ENCODE measurements at regions not wholly inside any gene's neighbourhood (a gene's known extent, or its start where the extent isn't known, plus 50 kb on each side); places are given as distances from the start of the nearest gene placed in this dataset.

DNA sequence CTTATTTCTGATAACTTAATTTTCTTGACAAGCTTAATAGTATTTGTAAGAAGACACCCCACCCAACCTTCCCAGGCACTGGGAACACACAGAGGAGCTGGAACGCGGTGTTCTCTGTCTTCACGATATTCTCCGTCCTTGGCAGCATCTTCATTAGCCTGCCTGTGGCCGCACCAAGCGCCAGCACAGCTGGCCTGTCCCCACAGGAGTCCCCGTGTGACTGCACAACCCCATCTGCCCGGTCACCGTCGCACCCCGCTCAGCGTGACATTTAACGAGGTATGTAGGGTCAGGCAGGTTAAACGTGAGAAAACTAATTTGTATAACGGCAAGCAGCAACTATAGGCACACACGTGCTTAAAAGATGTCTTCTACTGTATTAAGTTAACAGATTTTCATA lies 293.3 kb downstream of the BRD1 start:
- no peak overlapping the region for H3K27ac ChIP-seq
- TF ChIP-seq POLR2A (IDR thresholded peaks at IDR 0.05) (no peak), CTCF (IDR thresholded peaks at IDR 0.05) (no peak)
- no peaks in the 10 kb centered on the region for H3K9me3 ChIP-seq (replicated peaks in 1 of 3)
- intact Hi-C loops (cut with DNase I), result no loop called here
- DNase-seq, result no peak
- H3K36me3 ChIP-seq (replicated peaks in 1 of 2), result no peaks in the 10 kb centered on the region
- 65 to 70% (median 68%) methylated on average over 15 to 16 of the region's 16 CpGs for WGBS, 4 donors
- no peak overlapping the region for H3K4me3 ChIP-seq
- no peaks in the 10 kb centered on the region for H3K4me1 ChIP-seq (replicated peaks in 1 of 2)
- H3K27me3 ChIP-seq, result no peaks in the 10 kb centered on the region

- WGBS, 4 donors, result 77 to 89% (median 82%) methylated on average over 14 to 19 of the region's 19 CpGs
- H3K27ac ChIP-seq, result no peak overlapping the region
- H3K4me3 ChIP-seq, result no peak overlapping the region
- no peaks in the 10 kb centered on the region for H3K4me1 ChIP-seq (replicated peaks in 1 of 2)
- DNase-seq, result no peak
- no peak for TF ChIP-seq POLR2A (IDR thresholded peaks at IDR 0.05)
- TF ChIP-seq CTCF (IDR thresholded peaks at IDR 0.05), result no peak
- H3K27me3 ChIP-seq, result no peaks in the 10 kb centered on the region
- intact Hi-C loops (cut with DNase I), result no loop called here
- no peaks in the 10 kb centered on the region for H3K9me3 ChIP-seq (replicated peaks in 1 of 3)
- no peaks in the 10 kb centered on the region for H3K36me3 ChIP-seq (replicated peaks in 1 of 2)
Observed at GRCh38 chr22:49533886-49534285, 293.8 kb downstream of the BRD1 start.

DNA sequence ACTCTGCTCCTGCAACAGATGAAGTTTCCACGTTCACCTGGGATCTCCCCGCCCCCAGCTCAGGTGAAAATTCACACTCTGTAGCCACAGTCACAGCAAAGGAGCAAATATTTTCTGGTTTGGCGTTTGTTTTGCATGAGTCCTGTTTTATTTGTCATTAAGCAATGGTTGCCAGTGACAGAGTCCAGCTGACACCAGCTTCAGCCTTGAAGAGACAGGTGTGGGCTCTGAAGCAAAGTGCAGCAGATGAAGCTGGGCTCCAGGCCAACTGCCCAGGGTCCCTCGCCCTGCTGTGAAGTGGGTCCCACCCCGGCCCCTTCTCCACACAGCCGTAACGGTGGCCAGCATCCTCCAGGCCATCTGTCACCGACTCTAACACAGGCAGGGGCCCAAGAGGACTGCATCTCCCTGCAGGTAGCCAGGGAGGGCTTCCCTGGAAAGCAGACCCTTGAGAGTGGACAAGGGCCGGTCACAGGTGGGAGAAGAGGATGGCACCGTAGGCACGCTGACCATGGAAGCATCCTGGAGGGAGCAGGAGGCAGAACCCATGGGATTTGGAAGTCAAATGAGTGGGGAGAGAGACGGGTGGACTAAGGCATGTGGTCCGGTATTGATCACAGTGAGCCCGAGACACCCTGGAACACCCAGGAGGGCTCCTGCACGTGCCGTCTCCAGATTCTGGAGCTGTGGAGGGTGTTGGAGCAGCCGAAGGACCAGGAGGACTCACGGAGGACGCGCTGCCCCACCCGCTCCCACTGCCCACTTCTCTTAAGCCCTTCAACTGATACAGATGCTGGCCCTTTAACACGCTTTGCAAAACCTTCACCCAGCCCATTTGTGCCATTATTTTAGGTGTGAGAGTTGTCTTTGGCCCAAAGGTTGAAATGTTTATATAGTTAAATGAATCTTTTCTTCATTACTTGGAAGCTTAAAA lies 294.5 kb downstream of the BRD1 start:
- no peaks in the 10 kb centered on the region for H3K36me3 ChIP-seq (replicated peaks in 1 of 2)
- intact Hi-C loops (cut with DNase I), result no loop called here
- WGBS, 4 donors, result 69 to 81% (median 77%) methylated on average over 15 to 22 of the region's 22 CpGs
- no peak for DNase-seq
- H3K9me3 ChIP-seq (replicated peaks in 1 of 3), result no peaks in the 10 kb centered on the region
- H3K27ac ChIP-seq, result no peak overlapping the region
- TF ChIP-seq CTCF (IDR thresholded peaks at IDR 0.05) (no peak), POLR2A (IDR thresholded peaks at IDR 0.05) (no peak)
- H3K4me1 ChIP-seq (replicated peaks in 1 of 2), result no peaks in the 10 kb centered on the region
- H3K27me3 ChIP-seq, result no peaks in the 10 kb centered on the region
- H3K4me3 ChIP-seq, result no peak overlapping the region

GRCh38 chr22:49531368-49531791 lies 296.3 kb downstream of the BRD1 start:
- TF ChIP-seq CTCF (IDR thresholded peaks at IDR 0.05), result no peak
- TF ChIP-seq POLR2A (IDR thresholded peaks at IDR 0.05), result no peak
- Histone ChIP-seq H3K4me3 (no peak overlapping the region), H3K9me3 (replicated peaks in 1 of 3) (no peaks in the 10 kb centered on the region), H3K27me3 (no peaks in the 10 kb centered on the region), H3K27ac (no peak overlapping the region), H3K36me3 (replicated peaks in 1 of 2) (no peaks in the 10 kb centered on the region), H3K4me1 (replicated peaks in 1 of 2) (no peaks in the 10 kb centered on the region)
- no peak for DNase-seq
- 64 to 75% (median 66%) methylated on average over 9 to 11 of the region's 11 CpGs for WGBS, 4 donors
- intact Hi-C loops (cut with DNase I), result no loop called here

Measured in adrenal gland (tissue), 9 donors.